A673 (cell line): ENCODE measurements at regions not wholly inside any gene's neighbourhood (a gene's known extent, or its start where the extent isn't known, plus 50 kb on each side); places are given as distances from the start of the nearest gene placed in this dataset.

Source experiments
- CTCF ChIP-seq: fragments of 300-800, 200-600 bp; sonication (generic); conservative IDR thresholded peaks from 2 replicates; pipeline ENCODE4 v1.5.1; 2017; ENCODE audit warnings: low read depth, mild to moderate bottlenecking, antibody characterized with exemption, low read length, moderate library complexity, mixed read lengths
- EZH2 ChIP-seq: fragments of 200-600 bp; sonication (generic); IDR thresholded peaks from 2 replicates; pipeline ENCODE4 v1.6.1; 2017; ENCODE audit warnings: borderline replicate concordance, low read depth, mild to moderate bottlenecking, mixed read lengths, antibody characterized with exemption, low read length; ENCODE audit not compliant: poor library complexity, severe bottlenecking

GRCh38 chr6:44522871-44523270 lies 135.4 kb downstream of the CDC5L start:
- TF ChIP-seq CTCF (no peak), EZH2 (no peak)
